WTC11 (cell line): ENCODE measurements at regions not wholly inside any gene's neighbourhood (a gene's known extent, or its start where the extent isn't known, plus 50 kb on each side); places are given as distances from the start of the nearest gene placed in this dataset.
A peak's percentile ranks its signal among the peaks of the same experiment; 100 is the strongest.

Source experiments
- ATAC-seq: fragments of 200-7000 bp; cut with Tn5 transposase; 2 replicates; pipeline ENCODE4 v1.10.0; 2021; ENCODE audit warnings: mild to moderate bottlenecking, moderate library complexity
- CTCF ChIA-PET: fragments of 300-600 bp; sonication (Branson Sonifier 250); formaldehyde crosslinking; loops from one replicate; lab custom pipeline; 2021; ENCODE audit warnings: antibody characterized with exemption; lab: Charles Lee
- POLR2A ChIA-PET: fragments of 350-600 bp; sonication (Branson Sonifier 250); formaldehyde crosslinking; loops from one replicate; lab custom pipeline; 2021; ENCODE audit warnings: antibody characterized with exemption; lab: Charles Lee
- DNase-seq: peaks from one replicate; pipeline ENCODE4 v3.0.0; 2021; ENCODE audit warnings: low spot score
- H3K27ac Mint-ChIP-seq: 2 replicates; pipeline ENCODE4 v1.8.0; 2021; ENCODE audit warnings: mixed read lengths
- H3K27me3 Mint-ChIP-seq: 2 replicates; pipeline ENCODE4 v1.8.0; 2021; ENCODE audit warnings: low read depth, mild to moderate bottlenecking, moderate library complexity, mixed read lengths
- H3K36me3 Mint-ChIP-seq: 2 replicates; pipeline ENCODE4 v1.8.0; 2021; ENCODE audit warnings: mixed read lengths
- H3K4me1 Mint-ChIP-seq: 2 replicates; pipeline ENCODE4 v1.8.0; 2022; ENCODE audit warnings: mixed read lengths
- H3K4me3 Mint-ChIP-seq: 2 replicates; pipeline ENCODE4 v1.8.0; 2021; ENCODE audit warnings: mild to moderate bottlenecking, moderate library complexity, mixed read lengths
- H3K9me3 Mint-ChIP-seq: 2 replicates; pipeline ENCODE4 v1.8.0; 2021; ENCODE audit warnings: mixed read lengths
- ATF1 ChIP-seq: sonication (generic); formaldehyde crosslinking; IDR thresholded peaks from 2 replicates; pipeline ENCODE4 v1.8.1; 2023; ENCODE audit warnings: mild to moderate bottlenecking, moderate library complexity, missing genetic modification reagents
- ATF6 ChIP-seq: sonication (generic); formaldehyde crosslinking; IDR thresholded peaks from 2 replicates; pipeline ENCODE4 v1.8.1; 2023; ENCODE audit warnings: mild to moderate bottlenecking, missing genetic modification reagents
- CTCF ChIP-seq: fragments of 200-600 bp; IDR thresholded peaks from 2 replicates; pipeline ENCODE4 v1.8.0; 2022; ENCODE audit warnings: antibody characterized with exemption
- E2F1 ChIP-seq: sonication (generic); formaldehyde crosslinking; IDR thresholded peaks from 2 replicates; pipeline ENCODE4 v1.8.0; 2022; ENCODE audit warnings: mild to moderate bottlenecking, missing genetic modification reagents
- ETV6 ChIP-seq: sonication (generic); formaldehyde crosslinking; IDR thresholded peaks from 2 replicates; pipeline ENCODE4 v1.8.1; 2022; ENCODE audit warnings: mild to moderate bottlenecking, missing genetic modification reagents
- FOXP1 ChIP-seq: sonication (generic); formaldehyde crosslinking; IDR thresholded peaks from 2 replicates; pipeline ENCODE4 v1.8.0; 2022; ENCODE audit warnings: missing genetic modification reagents, mild to moderate bottlenecking, moderate library complexity, borderline replicate concordance
- HMGXB4 ChIP-seq: sonication (generic); formaldehyde crosslinking; IDR thresholded peaks from 2 replicates; pipeline ENCODE4 v1.8.1; 2023; ENCODE audit warnings: mild to moderate bottlenecking, moderate library complexity, missing genetic modification reagents
- IRF2 ChIP-seq: sonication (generic); formaldehyde crosslinking; IDR thresholded peaks from 2 replicates; pipeline ENCODE4 v1.8.0; 2022; ENCODE audit warnings: low read depth, missing genetic modification reagents, borderline replicate concordance
- NR2C2 ChIP-seq: sonication (generic); formaldehyde crosslinking; IDR thresholded peaks from 2 replicates; pipeline ENCODE4 v1.8.0; 2022; ENCODE audit warnings: mild to moderate bottlenecking, missing genetic modification reagents
- NR3C1 ChIP-seq: sonication (generic); formaldehyde crosslinking; conservative IDR thresholded peaks from 2 replicates; pipeline ENCODE4 v1.8.1; 2023; ENCODE audit warnings: low read depth, mild to moderate bottlenecking, missing genetic modification reagents
- SOX15 ChIP-seq: fragments of 250-450 bp; sonication (Bioruptor Pico); IDR thresholded peaks from 2 replicates; pipeline ENCODE4 v1.9.0; 2021; ENCODE audit warnings: mild to moderate bottlenecking
- TCF7 ChIP-seq: sonication (generic); formaldehyde crosslinking; IDR thresholded peaks from 2 replicates; pipeline ENCODE4 v1.8.0; 2022; ENCODE audit warnings: mild to moderate bottlenecking, low read depth, missing genetic modification reagents, moderate library complexity
- ZNF138 ChIP-seq: sonication (generic); formaldehyde crosslinking; conservative IDR thresholded peaks from 2 replicates; pipeline ENCODE4 v1.8.1; 2022; ENCODE audit warnings: mild to moderate bottlenecking, moderate library complexity, missing genetic modification reagents
- ZNF317 ChIP-seq: sonication (generic); formaldehyde crosslinking; IDR thresholded peaks from 2 replicates; pipeline ENCODE4 v1.8.1; 2023; ENCODE audit warnings: low read depth, mild to moderate bottlenecking, moderate library complexity, missing genetic modification reagents, borderline replicate concordance
- TF ChIP-seq, protein P1 (sequence below): sonication (generic); formaldehyde crosslinking; IDR thresholded peaks from 2 replicates; pipeline ENCODE4 v1.8.0; 2022; ENCODE audit warnings: mild to moderate bottlenecking, missing genetic modification reagents
- TF ChIP-seq, protein P2 (sequence below): sonication (generic); formaldehyde crosslinking; IDR thresholded peaks from 2 replicates; pipeline ENCODE4 v1.8.1; 2023; ENCODE audit warnings: mild to moderate bottlenecking, missing genetic modification reagents, moderate library complexity

- H3K9me3 Mint-ChIP-seq: peaks cover 70% of the 10 kb centered on the region
- TF ChIP-seq ZNF317: no peak
- TF ChIP-seq NR3C1 (CRISPR knock-in tag): no peak
- TF ChIP-seq HMGXB4 (CRISPR knock-in tag): no peak
- TF ChIP-seq ATF6 (CRISPR knock-in tag): no peak
- TF ChIP-seq, protein P1, sequence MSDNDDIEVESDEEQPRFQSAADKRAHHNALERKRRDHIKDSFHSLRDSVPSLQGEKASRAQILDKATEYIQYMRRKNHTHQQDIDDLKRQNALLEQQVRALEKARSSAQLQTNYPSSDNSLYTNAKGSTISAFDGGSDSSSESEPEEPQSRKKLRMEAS (CRISPR knock-in tag): no peak
- no peak for TF ChIP-seq IRF2 (CRISPR knock-in tag)
- no peak for TF ChIP-seq TCF7 (CRISPR knock-in tag)
- no peak for TF ChIP-seq ZNF138
- no peak for TF ChIP-seq FOXP1 (CRISPR knock-in tag)
- TF ChIP-seq, protein P2, sequence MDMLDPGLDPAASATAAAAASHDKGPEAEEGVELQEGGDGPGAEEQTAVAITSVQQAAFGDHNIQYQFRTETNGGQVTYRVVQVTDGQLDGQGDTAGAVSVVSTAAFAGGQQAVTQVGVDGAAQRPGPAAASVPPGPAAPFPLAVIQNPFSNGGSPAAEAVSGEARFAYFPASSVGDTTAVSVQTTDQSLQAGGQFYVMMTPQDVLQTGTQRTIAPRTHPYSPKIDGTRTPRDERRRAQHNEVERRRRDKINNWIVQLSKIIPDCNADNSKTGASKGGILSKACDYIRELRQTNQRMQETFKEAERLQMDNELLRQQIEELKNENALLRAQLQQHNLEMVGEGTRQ (CRISPR knock-in tag): no peak
- no peak for TF ChIP-seq E2F1 (CRISPR knock-in tag)
- no peak for TF ChIP-seq SOX15
- TF ChIP-seq ETV6 (CRISPR knock-in tag): no peak
- TF ChIP-seq, all 79 proteins: peak for 0
- Mint-ChIP-seq H3K4me3 (no peak overlapping the region), H3K36me3 (peaks cover 62% of the 10 kb centered on the region), H3K27ac (no peak overlapping the region), H3K27me3 (peaks cover 15% of the 10 kb centered on the region), H3K4me1 (no peaks in the 10 kb centered on the region)
- DNase-seq: no peak
- POLR2A ChIA-PET: no interaction called here
- CTCF ChIA-PET: no interaction called here
- no peak for ATAC-seq
Observed at GRCh38 chr16:6644916-6645315, 687.7 kb upstream of the RBFOX1 start.

DNA sequence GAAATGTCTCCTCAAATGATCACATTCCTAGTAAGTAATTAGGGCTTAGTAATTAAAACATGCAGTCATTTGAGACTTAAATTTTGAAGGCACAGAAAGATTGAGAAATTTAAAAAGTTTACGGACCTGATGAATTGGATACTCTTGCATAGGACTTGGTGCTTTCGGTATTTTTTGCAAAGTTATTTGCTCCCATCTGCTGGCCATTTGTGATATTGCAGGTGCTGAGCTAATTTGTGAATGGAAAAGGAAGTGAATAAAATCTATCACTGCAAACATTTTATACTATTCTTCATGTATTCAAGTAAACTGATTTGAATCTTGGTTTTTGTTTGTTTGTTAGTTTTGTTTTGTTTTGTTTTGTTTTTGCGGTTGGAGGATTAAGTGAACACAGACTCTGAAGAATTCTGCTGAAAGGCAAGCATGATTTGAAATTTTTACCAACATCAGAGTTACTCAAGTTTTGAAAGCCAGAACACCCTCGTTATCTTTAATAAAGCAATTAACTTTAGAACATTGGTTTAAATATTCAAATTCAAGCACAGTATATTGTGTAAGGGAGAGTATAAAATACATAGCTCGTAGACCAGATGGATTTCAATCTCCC lies 689.5 kb upstream of the RBFOX1 start:
- Mint-ChIP-seq H3K27me3 (peaks cover 15% of the 10 kb centered on the region), H3K27ac (no peak overlapping the region), H3K4me1 (no peaks in the 10 kb centered on the region), H3K9me3 (peaks cover 58% of the 10 kb centered on the region), H3K4me3 (no peak overlapping the region), H3K36me3 (peaks cover 52% of the 10 kb centered on the region)
- DNase-seq (peak; percentile 45), ATAC-seq (no peak)
- CTCF ChIA-PET: interaction anchor here (0.5 to 1.1 kb wide), 2 partner anchors 562 to 771 kb away, joined by 3 to 5 read pairs; no protein-coding TSS in a partner anchor
- TF ChIP-seq ATF1 (CRISPR knock-in tag) (no peak), CTCF (peak; percentile 51), NR2C2 (no peak)
- POLR2A ChIA-PET: no interaction called here
